ENCODE measurements at regions not wholly inside any gene's neighbourhood (a gene's known extent, or its start where the extent isn't known, plus 50 kb on each side); places are given as distances from the start of the nearest gene placed in this dataset.

- no peak for DNase-seq
Observed at GRCh38 chr1:56180520-56181190, 398.7 kb downstream of the PLPP3 start.

GRCh38 chr1:56179543-56179942 is 399.8 kb downstream of the PLPP3 start:
- no peak for DNase-seq

- DNase-seq = no peak
Observed at GRCh38 chr1:56175211-56175610, 404.2 kb downstream of the PLPP3 start.

GRCh38 chr1:56174176-56174885 is 405.0 kb downstream of the PLPP3 start:
- DNase-seq = no peak

- DNase-seq = no peak
Observed at GRCh38 chr1:56173736-56174135, 405.6 kb downstream of the PLPP3 start.

- DNase-seq = no peak
Observed at GRCh38 chr1:56171670-56172069, 407.7 kb downstream of the PLPP3 start.

GRCh38 chr1:56170784-56171320 is 408.5 kb downstream of the PLPP3 start:
- no peak for DNase-seq

GRCh38 chr1:56169856-56170255 is 409.5 kb downstream of the PLPP3 start:
- no peak for DNase-seq

GRCh38 chr1:56168176-56168575 is 411.2 kb downstream of the PLPP3 start:
- no peak for DNase-seq

- DNase-seq = no peak
Observed at GRCh38 chr1:56167596-56167995, 411.8 kb downstream of the PLPP3 start.

GRCh38 chr1:56160773-56161315 is 418.5 kb downstream of the PLPP3 start:
- DNase-seq = no peak

- no peak for DNase-seq
Observed at GRCh38 chr1:56156971-56157876, 422.1 kb downstream of the PLPP3 start.

- no peak for DNase-seq
Observed at GRCh38 chr1:56153276-56153675, 426.1 kb downstream of the PLPP3 start.

GRCh38 chr1:56152635-56153034 is 426.7 kb downstream of the PLPP3 start:
- DNase-seq = no peak

GRCh38 chr1:56151402-56151801 is 428.0 kb downstream of the PLPP3 start:
- no peak for DNase-seq

- DNase-seq = no peak
Observed at GRCh38 chr1:56150441-56151215, 428.7 kb downstream of the PLPP3 start.

GRCh38 chr1:56149761-56150160 is 429.6 kb downstream of the PLPP3 start:
- no peak for DNase-seq

- DNase-seq = no peak
Observed at GRCh38 chr1:56148326-56149193, 430.8 kb downstream of the PLPP3 start.

- DNase-seq = no peak
Observed at GRCh38 chr1:56147459-56147858, 431.9 kb downstream of the PLPP3 start.

- no peak for DNase-seq
Observed at GRCh38 chr1:56147034-56147433, 432.3 kb downstream of the PLPP3 start.

GRCh38 chr1:56146449-56146848 is 432.9 kb downstream of the PLPP3 start:
- no peak for DNase-seq
